ENCODE measurements at regions not wholly inside any gene's neighbourhood (a gene's known extent, or its start where the extent isn't known, plus 50 kb on each side); places are given as distances from the start of the nearest gene placed in this dataset.

- Histone ChIP-seq H3K4me1 (ENCODE audit: control insufficient read depth in 2 of 2, insufficient read depth in 2 of 2, low read length in 2 of 2) (no peaks in the 10 kb centered on the region), H3K9ac (ENCODE audit: low read depth in 1 of 2, low read length in 2 of 2) (no peak overlapping the region), H3K36me3 (ENCODE audit: control insufficient read depth in 2 of 2, insufficient read depth in 2 of 2, low read length in 2 of 2) (no peaks in the 10 kb centered on the region), H3K27ac (ENCODE audit: low read depth in 2 of 2, low read length in 2 of 2) (no peak overlapping the region), H3K9me3 (ENCODE audit: control insufficient read depth in 2 of 2, low read length in 2 of 2) (no peaks in the 10 kb centered on the region), H3K27me3 (ENCODE audit: control insufficient read depth in 2 of 2, insufficient read depth in 2 of 2, low read length in 2 of 2) (no peaks in the 10 kb centered on the region), H3K4me3 (ENCODE audit: low read length in 2 of 2) (no peak overlapping the region)
Observed at GRCh38 chr5:124289641-124290311, 456.7 kb downstream of the ZNF608 start.

DNA sequence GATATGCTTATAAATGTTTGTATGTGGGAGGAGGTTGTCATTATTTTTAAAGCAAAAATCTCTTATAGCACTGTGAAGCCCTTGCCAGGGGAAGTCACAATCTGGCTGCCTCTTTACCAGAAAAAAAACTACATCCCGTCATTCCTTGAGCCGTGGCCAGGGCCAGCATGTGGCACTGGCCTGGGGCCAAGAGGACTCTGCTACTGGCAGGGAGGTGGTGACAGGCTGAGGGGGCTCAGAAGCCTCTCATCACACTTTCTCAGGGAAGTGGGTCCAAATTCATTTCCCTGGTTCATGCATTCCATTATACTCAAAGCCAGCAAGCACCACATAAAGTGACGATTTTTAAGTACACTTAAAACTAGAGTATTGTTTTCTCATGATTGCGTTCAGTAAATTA is 457.3 kb downstream of the ZNF608 start:
- H3K9ac ChIP-seq (ENCODE audit: low read depth in 1 of 2, low read length in 2 of 2): no peak overlapping the region
- no peak overlapping the region for H3K27ac ChIP-seq (ENCODE audit: low read depth in 2 of 2, low read length in 2 of 2)
- no peak overlapping the region for H3K4me3 ChIP-seq (ENCODE audit: low read length in 2 of 2)
- no peaks in the 10 kb centered on the region for H3K4me1 ChIP-seq (ENCODE audit: control insufficient read depth in 2 of 2, insufficient read depth in 2 of 2, low read length in 2 of 2)
- no peaks in the 10 kb centered on the region for H3K36me3 ChIP-seq (ENCODE audit: control insufficient read depth in 2 of 2, insufficient read depth in 2 of 2, low read length in 2 of 2)
- H3K27me3 ChIP-seq (ENCODE audit: control insufficient read depth in 2 of 2, insufficient read depth in 2 of 2, low read length in 2 of 2): no peaks in the 10 kb centered on the region
- H3K9me3 ChIP-seq (ENCODE audit: control insufficient read depth in 2 of 2, low read length in 2 of 2): no peaks in the 10 kb centered on the region

- Histone ChIP-seq H3K36me3 (ENCODE audit: control insufficient read depth in 2 of 2, insufficient read depth in 2 of 2, low read length in 2 of 2) (no peaks in the 10 kb centered on the region), H3K27me3 (ENCODE audit: control insufficient read depth in 2 of 2, insufficient read depth in 2 of 2, low read length in 2 of 2) (no peaks in the 10 kb centered on the region), H3K4me3 (ENCODE audit: low read length in 2 of 2) (no peak overlapping the region), H3K9ac (ENCODE audit: low read depth in 1 of 2, low read length in 2 of 2) (no peak overlapping the region), H3K9me3 (ENCODE audit: control insufficient read depth in 2 of 2, low read length in 2 of 2) (no peaks in the 10 kb centered on the region), H3K4me1 (ENCODE audit: control insufficient read depth in 2 of 2, insufficient read depth in 2 of 2, low read length in 2 of 2) (no peaks in the 10 kb centered on the region), H3K27ac (ENCODE audit: low read depth in 2 of 2, low read length in 2 of 2) (no peak overlapping the region)
Observed at GRCh38 chr5:124287813-124288212, 458.6 kb downstream of the ZNF608 start.

GRCh38 chr5:124285733-124286132 is 460.7 kb downstream of the ZNF608 start:
- no peaks in the 10 kb centered on the region for H3K9me3 ChIP-seq (ENCODE audit: control insufficient read depth in 2 of 2, low read length in 2 of 2)
- H3K27me3 ChIP-seq (ENCODE audit: control insufficient read depth in 2 of 2, insufficient read depth in 2 of 2, low read length in 2 of 2): no peaks in the 10 kb centered on the region
- no peak overlapping the region for H3K9ac ChIP-seq (ENCODE audit: low read depth in 1 of 2, low read length in 2 of 2)
- no peaks in the 10 kb centered on the region for H3K4me1 ChIP-seq (ENCODE audit: control insufficient read depth in 2 of 2, insufficient read depth in 2 of 2, low read length in 2 of 2)
- no peaks in the 10 kb centered on the region for H3K36me3 ChIP-seq (ENCODE audit: control insufficient read depth in 2 of 2, insufficient read depth in 2 of 2, low read length in 2 of 2)
- H3K27ac ChIP-seq (ENCODE audit: low read depth in 2 of 2, low read length in 2 of 2): no peak overlapping the region
- no peak overlapping the region for H3K4me3 ChIP-seq (ENCODE audit: low read length in 2 of 2)

GRCh38 chr5:124285071-124285470 is 461.4 kb downstream of the ZNF608 start:
- H3K9ac ChIP-seq (ENCODE audit: low read depth in 1 of 2, low read length in 2 of 2): no peak overlapping the region
- no peaks in the 10 kb centered on the region for H3K4me1 ChIP-seq (ENCODE audit: control insufficient read depth in 2 of 2, insufficient read depth in 2 of 2, low read length in 2 of 2)
- no peaks in the 10 kb centered on the region for H3K27me3 ChIP-seq (ENCODE audit: control insufficient read depth in 2 of 2, insufficient read depth in 2 of 2, low read length in 2 of 2)
- H3K36me3 ChIP-seq (ENCODE audit: control insufficient read depth in 2 of 2, insufficient read depth in 2 of 2, low read length in 2 of 2): no peaks in the 10 kb centered on the region
- no peak overlapping the region for H3K27ac ChIP-seq (ENCODE audit: low read depth in 2 of 2, low read length in 2 of 2)
- no peak overlapping the region for H3K4me3 ChIP-seq (ENCODE audit: low read length in 2 of 2)
- H3K9me3 ChIP-seq (ENCODE audit: control insufficient read depth in 2 of 2, low read length in 2 of 2): no peaks in the 10 kb centered on the region

DNA sequence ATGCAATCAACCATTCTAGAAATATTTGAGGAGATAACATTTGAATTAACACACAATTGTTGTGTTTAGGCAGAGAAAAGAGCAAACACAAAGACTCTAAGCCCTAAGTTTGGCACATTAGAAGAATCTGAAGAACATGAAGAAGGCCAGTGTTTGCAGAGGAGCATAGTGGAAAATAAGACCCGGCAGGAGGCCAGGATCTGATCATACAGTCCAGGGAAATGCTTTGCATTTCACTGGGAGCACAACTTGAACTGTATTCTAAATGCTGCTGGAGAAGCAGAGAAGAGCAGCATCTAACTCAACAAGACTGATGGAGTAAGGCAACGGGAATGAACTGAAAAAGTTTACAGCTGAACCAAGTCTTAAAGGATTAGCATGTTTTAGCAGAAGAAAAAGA is 463.4 kb downstream of the ZNF608 start:
- Histone ChIP-seq H3K9me3 (ENCODE audit: control insufficient read depth in 2 of 2, low read length in 2 of 2) (no peaks in the 10 kb centered on the region), H3K4me1 (ENCODE audit: control insufficient read depth in 2 of 2, insufficient read depth in 2 of 2, low read length in 2 of 2) (peaks cover 0 to 1% of the 10 kb centered on the region in 2 donors), H3K36me3 (ENCODE audit: control insufficient read depth in 2 of 2, insufficient read depth in 2 of 2, low read length in 2 of 2) (no peaks in the 10 kb centered on the region), H3K4me3 (ENCODE audit: low read length in 2 of 2) (no peak overlapping the region), H3K27me3 (ENCODE audit: control insufficient read depth in 2 of 2, insufficient read depth in 2 of 2, low read length in 2 of 2) (no peaks in the 10 kb centered on the region), H3K27ac (ENCODE audit: low read depth in 2 of 2, low read length in 2 of 2) (no peak overlapping the region), H3K9ac (ENCODE audit: low read depth in 1 of 2, low read length in 2 of 2) (no peak overlapping the region)

DNA sequence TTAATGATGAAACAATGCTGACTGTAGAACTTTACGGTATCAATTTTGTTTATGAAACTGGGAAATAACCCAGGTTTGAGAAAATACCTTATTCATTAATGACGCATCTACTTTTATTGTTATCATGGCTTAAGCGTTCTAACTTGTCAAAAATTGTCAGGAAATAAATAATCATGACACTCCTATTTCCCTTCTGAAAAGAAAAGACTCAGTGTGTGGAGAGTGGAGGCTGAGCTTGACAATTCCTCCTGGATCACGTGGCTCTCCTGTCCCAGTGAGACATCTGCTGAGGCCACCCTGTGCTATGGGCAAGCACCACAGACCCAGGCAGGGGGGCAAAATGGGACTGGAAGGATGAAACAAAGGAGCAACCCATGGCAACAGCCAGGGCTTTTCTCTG is 466.4 kb downstream of the ZNF608 start:
- no peak overlapping the region for H3K27ac ChIP-seq (ENCODE audit: low read depth in 2 of 2, low read length in 2 of 2)
- H3K36me3 ChIP-seq (ENCODE audit: control insufficient read depth in 2 of 2, insufficient read depth in 2 of 2, low read length in 2 of 2): no peaks in the 10 kb centered on the region
- no peaks in the 10 kb centered on the region for H3K27me3 ChIP-seq (ENCODE audit: control insufficient read depth in 2 of 2, insufficient read depth in 2 of 2, low read length in 2 of 2)
- H3K9me3 ChIP-seq (ENCODE audit: control insufficient read depth in 2 of 2, low read length in 2 of 2): no peaks in the 10 kb centered on the region
- H3K9ac ChIP-seq (ENCODE audit: low read depth in 1 of 2, low read length in 2 of 2): no peak overlapping the region
- H3K4me3 ChIP-seq (ENCODE audit: low read length in 2 of 2): no peak overlapping the region
- peaks cover 0 to 6% of the 10 kb centered on the region in 2 donors for H3K4me1 ChIP-seq (ENCODE audit: control insufficient read depth in 2 of 2, insufficient read depth in 2 of 2, low read length in 2 of 2)

- no peak overlapping the region for H3K9ac ChIP-seq (ENCODE audit: low read depth in 1 of 2, low read length in 2 of 2)
- H3K4me3 ChIP-seq (ENCODE audit: low read length in 2 of 2): no peak overlapping the region
- H3K27ac ChIP-seq (ENCODE audit: low read depth in 2 of 2, low read length in 2 of 2): no peak overlapping the region
- H3K27me3 ChIP-seq (ENCODE audit: control insufficient read depth in 2 of 2, insufficient read depth in 2 of 2, low read length in 2 of 2): no peaks in the 10 kb centered on the region
- no peaks in the 10 kb centered on the region for H3K36me3 ChIP-seq (ENCODE audit: control insufficient read depth in 2 of 2, insufficient read depth in 2 of 2, low read length in 2 of 2)
- peaks cover 0 to 6% of the 10 kb centered on the region in 2 donors for H3K4me1 ChIP-seq (ENCODE audit: control insufficient read depth in 2 of 2, insufficient read depth in 2 of 2, low read length in 2 of 2)
- H3K9me3 ChIP-seq (ENCODE audit: control insufficient read depth in 2 of 2, low read length in 2 of 2): no peaks in the 10 kb centered on the region
Observed at GRCh38 chr5:124279146-124279876, 467.1 kb downstream of the ZNF608 start.

DNA sequence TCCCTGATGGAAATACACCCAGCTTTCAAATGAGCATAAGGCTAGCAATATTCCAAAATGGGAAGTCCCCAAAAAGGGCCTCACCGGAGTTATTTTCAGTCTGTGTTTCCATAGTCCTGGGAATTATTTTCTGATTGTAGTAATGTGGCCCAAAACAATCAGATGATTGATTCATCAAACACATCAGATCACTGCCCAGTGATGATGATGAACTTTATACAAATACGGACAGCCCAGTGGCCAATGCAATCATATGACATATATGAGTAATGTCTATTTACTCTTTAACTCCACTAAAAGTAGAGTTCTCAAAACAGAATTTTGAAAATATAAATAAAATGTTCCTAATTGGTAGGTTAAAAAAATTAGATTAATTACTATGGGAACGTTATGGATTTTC is 467.8 kb downstream of the ZNF608 start:
- peaks cover 0 to 6% of the 10 kb centered on the region in 2 donors for H3K4me1 ChIP-seq (ENCODE audit: control insufficient read depth in 2 of 2, insufficient read depth in 2 of 2, low read length in 2 of 2)
- H3K9ac ChIP-seq (ENCODE audit: low read depth in 1 of 2, low read length in 2 of 2): no peak overlapping the region
- no peaks in the 10 kb centered on the region for H3K27me3 ChIP-seq (ENCODE audit: control insufficient read depth in 2 of 2, insufficient read depth in 2 of 2, low read length in 2 of 2)
- H3K4me3 ChIP-seq (ENCODE audit: low read length in 2 of 2): no peak overlapping the region
- H3K36me3 ChIP-seq (ENCODE audit: control insufficient read depth in 2 of 2, insufficient read depth in 2 of 2, low read length in 2 of 2): no peaks in the 10 kb centered on the region
- no peak overlapping the region for H3K27ac ChIP-seq (ENCODE audit: low read depth in 2 of 2, low read length in 2 of 2)
- no peaks in the 10 kb centered on the region for H3K9me3 ChIP-seq (ENCODE audit: control insufficient read depth in 2 of 2, low read length in 2 of 2)

DNA sequence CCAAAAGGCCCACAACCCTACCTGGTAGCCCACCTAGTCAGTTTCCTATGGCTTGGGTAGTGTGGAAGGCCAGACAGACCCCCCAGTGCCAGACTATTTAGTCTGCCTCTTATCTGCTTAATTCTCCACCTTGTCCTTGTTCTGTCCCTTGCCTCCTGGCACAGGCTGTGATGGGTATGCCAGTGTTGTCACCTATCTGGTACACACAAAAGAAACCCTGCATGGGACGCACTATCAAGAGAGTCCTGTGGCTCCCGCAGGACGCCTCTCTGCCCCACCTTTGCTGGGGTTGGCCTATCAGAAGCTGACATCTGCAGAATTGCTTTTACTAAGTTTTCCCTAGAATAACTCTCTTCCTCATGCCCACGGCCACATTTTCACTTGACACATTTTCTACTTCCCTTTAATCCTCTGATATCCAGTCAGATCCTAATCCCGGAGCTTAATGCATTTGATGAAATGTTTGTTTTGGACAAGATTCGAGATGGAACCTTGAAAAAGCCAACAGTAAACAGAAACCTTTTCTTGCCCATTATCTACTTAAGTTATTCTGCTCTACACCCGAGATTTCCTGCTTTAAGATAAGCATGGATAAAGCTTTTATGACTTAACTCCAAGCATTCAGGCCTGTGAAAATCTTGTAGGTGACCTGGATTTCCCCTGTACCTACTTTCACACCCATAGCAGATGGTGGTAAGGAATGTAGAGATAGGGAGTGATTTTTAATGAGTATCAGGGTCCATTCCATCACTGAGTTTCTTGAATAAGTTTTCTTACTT is 468.5 kb downstream of the ZNF608 start:
- Histone ChIP-seq H3K4me3 (ENCODE audit: low read length in 2 of 2) (no peak overlapping the region), H3K27ac (ENCODE audit: low read depth in 2 of 2, low read length in 2 of 2) (no peak overlapping the region), H3K36me3 (ENCODE audit: control insufficient read depth in 2 of 2, insufficient read depth in 2 of 2, low read length in 2 of 2) (no peaks in the 10 kb centered on the region), H3K9ac (ENCODE audit: low read depth in 1 of 2, low read length in 2 of 2) (no peak overlapping the region), H3K4me1 (ENCODE audit: control insufficient read depth in 2 of 2, insufficient read depth in 2 of 2, low read length in 2 of 2) (peaks cover 0 to 6% of the 10 kb centered on the region in 2 donors), H3K9me3 (ENCODE audit: control insufficient read depth in 2 of 2, low read length in 2 of 2) (no peaks in the 10 kb centered on the region), H3K27me3 (ENCODE audit: control insufficient read depth in 2 of 2, insufficient read depth in 2 of 2, low read length in 2 of 2) (no peaks in the 10 kb centered on the region)

All from mucosa of rectum (tissue), 2 donors.